ENCODE measurements at regions not wholly inside any gene's neighbourhood (a gene's known extent, or its start where the extent isn't known, plus 50 kb on each side); places are given as distances from the start of the nearest gene placed in this dataset.
"Not testable (repeated sequence)": the region's sequence is repeated elsewhere in the genome, so short reads cannot be mapped to it uniquely, and the experiment has no call there.

DNA sequence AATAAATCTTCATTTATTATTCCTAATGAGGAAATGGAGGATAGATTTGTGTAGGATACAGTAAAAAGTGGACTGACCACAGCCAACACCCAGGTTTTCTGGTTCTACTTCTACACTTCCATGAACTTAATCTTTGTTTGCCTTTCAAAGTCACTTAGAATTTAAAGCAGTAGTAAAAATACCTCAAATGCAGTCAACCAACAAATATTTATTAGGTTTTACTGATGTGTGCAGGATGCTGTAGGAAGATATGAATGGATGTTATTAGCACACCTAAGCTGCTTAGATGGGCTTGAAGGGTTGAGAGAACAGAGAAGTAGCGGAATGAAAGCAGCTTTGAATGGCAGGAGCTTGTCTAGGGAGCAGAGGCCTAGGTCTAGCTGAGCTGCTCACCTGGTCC lies 201.1 kb downstream of the PALM2AKAP2 start:
- DNase-seq, result no peak

DNA sequence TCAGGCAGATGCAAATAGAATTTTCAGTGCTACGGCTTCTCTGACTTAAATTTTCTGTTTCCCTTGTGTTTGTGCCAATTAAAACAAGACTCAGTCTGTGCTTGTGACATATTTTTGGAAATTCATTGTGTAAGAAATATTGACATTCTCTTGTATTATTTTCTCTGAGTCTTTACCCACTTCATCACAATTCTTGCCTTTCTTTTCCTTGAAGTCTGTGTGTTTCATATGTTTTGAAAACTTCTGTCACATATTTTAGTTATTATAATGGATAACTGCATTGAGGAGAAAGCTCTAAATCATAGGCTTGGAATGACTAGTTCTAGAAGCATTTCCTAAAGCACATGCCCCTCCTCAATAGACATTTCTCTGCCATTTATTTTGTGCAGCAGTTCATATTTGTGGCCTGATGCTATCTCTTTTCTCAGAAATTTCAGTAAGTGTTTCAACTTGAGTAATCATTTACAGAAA lies 206.6 kb downstream of the PALM2AKAP2 start:
- DNase-seq, result no peak

DNA sequence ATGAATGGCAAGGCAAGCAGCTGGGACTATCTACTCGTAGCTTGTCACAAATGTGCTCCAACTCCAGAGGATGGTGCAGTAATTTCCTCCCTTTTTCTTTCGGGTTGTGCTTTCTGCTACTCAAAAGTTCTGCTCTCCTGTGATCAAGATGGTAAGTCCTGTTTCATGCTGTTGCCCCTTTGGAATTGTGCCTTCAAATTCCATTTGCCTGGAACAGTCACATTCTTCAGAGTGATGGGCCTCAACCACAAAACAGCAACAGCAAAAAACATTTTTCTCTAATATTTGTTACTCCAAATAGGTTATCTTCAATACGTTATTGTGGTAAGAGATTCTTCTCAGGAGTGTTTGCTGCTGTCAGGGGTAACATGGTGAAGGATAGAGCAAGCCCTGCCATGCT lies 209.3 kb downstream of the PALM2AKAP2 start:
- no peak for DNase-seq

- no peak for DNase-seq
These were observed 210.5 kb downstream of the PALM2AKAP2 start for GRCh38 chr9:109990541-109990940.

DNA sequence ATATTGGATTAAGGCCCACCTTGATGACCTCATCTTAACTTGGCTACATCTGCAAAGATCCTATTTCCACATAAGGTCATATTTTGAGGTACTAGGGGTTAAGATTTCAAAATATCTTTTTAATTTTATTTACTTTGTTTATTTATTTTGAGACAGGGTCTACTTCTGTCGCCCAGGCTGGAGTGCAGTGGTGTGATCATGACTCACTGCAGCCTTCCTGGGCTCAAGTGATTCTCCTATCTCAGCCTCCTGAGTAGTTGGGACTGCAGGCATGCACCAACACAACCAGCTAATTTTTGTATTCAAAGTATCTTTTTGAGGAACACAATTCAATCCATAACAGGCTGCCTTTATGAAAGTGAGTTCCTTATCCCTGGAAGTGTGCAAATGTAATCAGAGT lies 212.3 kb downstream of the PALM2AKAP2 start:
- no peak for DNase-seq

GRCh38 chr9:109993250-109993978 lies 213.4 kb downstream of the PALM2AKAP2 start:
- DNase-seq, result no peak

DNA sequence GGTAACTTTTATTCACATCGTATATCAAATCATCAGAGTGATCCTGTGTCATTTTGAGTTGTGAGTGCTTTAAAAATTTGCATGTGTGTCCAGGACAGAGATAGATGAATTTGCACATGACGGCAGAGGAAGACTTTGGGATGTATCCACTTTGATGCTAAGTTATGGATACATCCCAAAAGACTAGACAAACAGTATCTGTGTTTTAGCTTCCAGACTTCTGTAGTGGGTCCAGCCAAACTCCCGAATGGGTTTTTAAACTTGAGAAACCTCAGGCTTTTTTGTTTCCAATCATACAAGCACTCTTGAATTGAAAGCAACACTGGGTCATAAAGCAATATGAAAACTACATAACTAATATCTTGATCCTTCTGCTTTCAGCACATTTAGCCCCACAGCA lies 213.8 kb downstream of the C9orf152 start:
- DNase-seq, result no peak

DNA sequence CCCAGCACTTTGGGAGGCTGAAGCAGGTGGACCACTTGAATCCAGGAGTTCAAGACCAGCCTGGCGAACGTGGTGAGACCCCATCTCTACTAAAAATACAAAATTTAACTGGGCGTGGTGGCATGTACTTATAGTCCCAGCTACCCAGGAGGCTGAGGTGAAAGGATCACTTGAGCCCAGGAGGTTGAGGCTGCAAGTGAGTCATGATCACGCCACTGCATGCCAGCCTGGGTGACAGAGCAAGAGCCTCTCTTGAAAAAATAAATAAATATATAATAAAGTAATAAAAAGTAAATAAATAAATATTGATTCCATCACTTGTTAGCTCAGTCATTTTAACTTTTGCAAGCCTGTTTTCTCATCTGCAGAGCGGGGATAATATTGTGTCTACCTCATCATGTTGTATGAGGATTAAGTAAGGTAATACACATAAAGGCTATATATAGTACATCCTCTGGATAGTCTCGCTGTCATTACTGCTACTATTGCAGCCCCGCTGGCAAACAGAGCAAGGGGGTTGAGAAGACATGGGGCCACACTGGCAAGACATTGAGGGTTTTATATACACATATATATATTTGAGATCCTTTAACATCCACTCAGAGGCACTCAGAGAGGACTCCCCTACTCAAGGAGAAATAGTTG lies 210.9 kb downstream of the C9orf152 start:
- DNase-seq, result no peak

DNA sequence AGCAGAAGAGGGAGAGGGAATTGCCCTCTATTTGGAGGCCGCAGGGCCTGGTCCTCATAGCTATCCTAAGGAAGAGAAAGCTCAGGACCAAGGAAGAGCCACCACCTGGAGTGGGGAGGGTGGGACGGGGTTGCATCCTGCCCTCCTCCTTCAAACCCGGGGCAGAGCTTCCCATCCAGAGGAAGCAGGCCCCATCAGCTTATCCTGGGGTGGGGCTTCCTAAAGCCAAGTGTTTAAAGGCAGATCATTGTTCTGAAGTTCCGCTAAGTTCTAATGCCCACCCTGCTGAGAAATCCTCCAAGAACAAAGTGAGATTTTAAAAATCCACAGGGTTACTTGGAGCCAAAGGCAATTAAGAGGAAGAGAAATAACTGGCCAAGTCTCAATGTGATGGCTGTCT lies 210.3 kb downstream of the C9orf152 start:
- DNase-seq, result no peak

DNA sequence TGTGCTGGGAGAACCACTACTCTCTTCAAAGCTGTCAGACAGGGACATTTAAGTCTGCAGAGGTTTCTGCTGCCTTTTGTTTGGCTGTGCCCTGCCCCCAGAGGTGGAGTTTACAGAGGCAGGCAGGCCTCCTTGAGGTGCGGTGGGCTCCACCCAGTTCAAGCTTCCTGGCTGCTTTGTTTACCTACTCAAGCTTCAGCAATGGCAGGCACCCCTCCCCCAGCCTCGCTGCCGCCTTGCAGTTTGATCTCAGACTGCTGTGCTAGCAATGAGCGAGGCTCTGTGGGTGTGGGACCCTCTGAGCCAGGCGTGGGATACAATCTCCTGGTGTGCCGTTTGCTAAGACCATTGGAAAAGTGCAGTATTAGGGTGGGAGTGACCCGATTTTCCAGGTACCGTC lies 202.4 kb downstream of the C9orf152 start:
- DNase-seq, result not testable (repeated sequence)

DNA sequence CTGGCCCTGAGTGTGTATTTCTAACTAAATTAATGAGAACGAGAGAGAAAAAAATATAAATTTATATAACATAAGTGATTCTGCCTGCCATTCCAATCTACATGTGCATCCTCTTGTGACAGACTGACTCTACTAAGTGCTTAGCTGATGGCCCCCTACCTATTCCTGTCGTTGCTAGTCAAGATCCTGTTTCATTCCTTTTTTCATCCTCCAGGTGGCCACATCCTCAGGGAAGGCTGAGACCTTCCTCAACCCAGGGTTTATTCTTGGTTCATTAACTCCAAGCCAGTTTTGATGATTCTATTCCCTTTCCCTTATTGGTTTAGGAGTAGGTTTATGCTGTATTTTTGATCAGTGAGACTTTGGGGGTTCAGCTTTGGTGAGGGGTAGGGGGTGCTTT lies 201.3 kb downstream of the C9orf152 start:
- DNase-seq, result no peak

GRCh38 chr9:110007477-110008270 lies 200.3 kb downstream of the C9orf152 start:
- DNase-seq, result no peak

DNA sequence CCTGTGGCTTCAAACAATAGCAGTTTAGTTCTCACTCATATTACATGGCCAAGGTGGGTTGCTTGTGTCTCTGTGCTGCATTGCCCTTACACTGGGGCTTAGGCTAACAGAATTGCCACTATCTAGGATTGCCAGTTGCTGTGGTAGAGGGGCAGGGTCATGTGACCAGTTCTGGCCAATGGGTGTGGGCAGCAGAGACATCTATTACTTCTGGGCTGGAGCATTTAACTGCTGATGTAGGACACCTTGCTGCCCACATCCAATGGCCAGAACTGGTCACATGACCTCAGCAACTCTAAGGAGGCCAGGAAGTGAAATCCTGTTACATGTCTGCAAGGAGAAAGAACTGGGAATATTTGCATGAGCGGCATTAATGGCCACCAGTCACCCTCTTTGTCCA lies 199.3 kb downstream of the C9orf152 start:
- no peak for DNase-seq

- no peak for DNase-seq
These were observed 196.2 kb downstream of the C9orf152 start for GRCh38 chr9:110011628-110012320.

GRCh38 chr9:110013064-110013463 lies 194.9 kb downstream of the C9orf152 start:
- DNase-seq, result no peak

- DNase-seq, result no peak
These were observed 192.2 kb downstream of the C9orf152 start for GRCh38 chr9:110015759-110016158.

- no peak for DNase-seq
These were observed 191.6 kb downstream of the C9orf152 start for GRCh38 chr9:110016340-110016739.

DNA sequence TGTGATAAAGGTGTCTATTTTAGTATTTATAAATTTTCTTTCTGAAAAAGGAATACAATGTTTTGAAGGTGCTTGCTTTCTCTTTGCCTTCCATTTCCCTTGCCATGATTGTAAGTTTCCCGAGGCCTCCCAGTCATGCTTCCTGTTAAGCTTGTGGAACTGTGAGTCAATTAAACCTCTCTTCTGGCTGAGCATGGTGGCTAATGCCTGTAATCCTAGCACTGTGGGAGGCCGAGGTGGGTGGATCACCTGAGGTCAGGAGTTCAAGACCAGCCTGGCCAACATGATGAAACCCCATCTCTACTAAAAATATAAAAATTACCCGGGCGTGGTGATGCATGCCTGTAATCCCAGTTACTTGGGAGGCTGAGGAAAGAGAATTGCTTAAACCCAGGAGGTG lies 187.7 kb downstream of the C9orf152 start:
- not testable (repeated sequence) for DNase-seq

DNA sequence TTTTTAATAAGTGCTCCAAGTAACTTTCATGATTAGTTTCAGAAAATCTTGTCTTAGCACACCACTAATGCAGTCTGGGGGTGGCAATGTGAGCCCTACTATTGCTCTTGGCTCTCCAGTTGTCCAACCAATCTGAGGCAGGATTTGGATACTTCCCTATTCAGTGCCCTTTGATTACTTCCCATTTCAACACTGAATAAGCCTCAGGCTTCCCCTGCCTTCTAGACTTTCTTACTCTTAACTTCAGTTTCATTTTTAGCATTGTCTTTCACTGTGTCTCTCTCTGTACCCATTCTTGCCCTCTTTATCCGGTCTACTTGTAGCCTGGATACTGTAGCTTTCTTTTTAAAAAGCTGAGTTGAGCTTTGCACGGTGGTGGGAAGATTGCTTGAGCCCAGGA lies 186.1 kb downstream of the C9orf152 start:
- peak; percentile 96 for DNase-seq

- DNase-seq, result peak; percentile 60
These were observed 184.7 kb downstream of the C9orf152 start for GRCh38 chr9:110023221-110023620.

GRCh38 chr9:110025551-110026170 lies 182.3 kb downstream of the C9orf152 start:
- DNase-seq, result peak; percentile 54

DNA sequence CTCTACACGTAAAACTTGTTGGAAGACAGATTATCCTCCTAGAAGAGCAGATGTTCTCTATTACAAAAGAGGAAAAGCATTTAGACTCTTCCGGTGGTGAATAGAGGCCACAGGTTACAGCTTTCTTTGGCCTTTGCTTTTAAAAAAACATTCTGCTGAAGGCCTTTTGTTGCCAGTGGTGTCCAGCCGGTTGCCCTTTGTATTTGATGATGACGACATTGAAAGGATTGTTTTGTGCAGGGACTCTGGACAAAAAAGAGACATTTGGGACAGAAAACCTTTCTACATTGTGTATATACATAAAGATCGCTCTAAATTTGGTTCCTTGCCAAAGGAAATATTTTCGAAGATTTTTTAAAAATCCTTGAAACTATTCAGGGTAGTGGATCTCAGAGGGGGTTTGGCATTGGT lies 180.3 kb downstream of the C9orf152 start:
- peak; percentile 89 for DNase-seq

GRCh38 chr9:110028271-110028670 lies 179.7 kb downstream of the C9orf152 start:
- peak; percentile 37 for DNase-seq

All from MV-4-11 (cell line).